Fibroblast of lung (primary cell): ENCODE measurements at regions not wholly inside any gene's neighbourhood (a gene's known extent, or its start where the extent isn't known, plus 50 kb on each side); places are given as distances from the start of the nearest gene placed in this dataset.
"Not testable (repeated sequence)": the region's sequence is repeated elsewhere in the genome, so short reads cannot be mapped to it uniquely, and the experiment has no call there.

Source experiments
- DNase-seq, 2 donors: peaks; one replicate each; pipeline versions ENCODE4 v3.0.0 to v3.0.0-alpha.2; 2010; ENCODE audit warnings: low read depth in 2 of 2
- H2AFZ ChIP-seq: 2 replicates; pipeline ENCODE4 v1.5.1; 2012; ENCODE audit warnings: low read length, control low read depth, inconsistent platforms
- H3K27ac ChIP-seq: 2 replicates; pipeline ENCODE4 v1.5.1; 2011; ENCODE audit warnings: low read length, control low read depth; ENCODE audit not compliant: insufficient read depth
- H3K27me3 ChIP-seq: 2 replicates; pipeline ENCODE4 v1.5.1; 2011; ENCODE audit warnings: mild to moderate bottlenecking, low read length; ENCODE audit not compliant: control insufficient read depth, insufficient read depth
- H3K36me3 ChIP-seq: 2 replicates; pipeline ENCODE4 v1.5.1; 2011; ENCODE audit warnings: low read length; ENCODE audit not compliant: control insufficient read depth, insufficient read depth
- H3K4me1 ChIP-seq: 2 replicates; pipeline ENCODE4 v1.5.1; 2011; ENCODE audit warnings: low read length; ENCODE audit not compliant: control insufficient read depth, insufficient read depth; ENCODE audit errors: extremely low read depth
- H3K4me2 ChIP-seq: 2 replicates; pipeline ENCODE4 v1.5.1; 2011; ENCODE audit warnings: low read length, control low read depth; ENCODE audit not compliant: insufficient read depth; ENCODE audit errors: extremely low read depth
- H3K4me3 ChIP-seq, 4 experiments: fragments of 200-600 bp in 1 of 4; sonication (generic) in 1 of 4; replicated peaks in 1 of 4; 2 replicates each; pipeline ENCODE4 v1.5.1; 2011 to 2016; ENCODE audit warnings: low read length in 4 of 4, low read depth in 3 of 4, mild to moderate bottlenecking in 3 of 4, control low read depth in 2 of 4, inconsistent platforms in 1 of 4, mixed read lengths in 1 of 4; ENCODE audit not compliant: insufficient read depth in 1 of 4; ENCODE audit errors: control extremely low read depth in 1 of 4
- H3K79me2 ChIP-seq: 2 replicates; pipeline ENCODE4 v1.5.1; 2012; ENCODE audit warnings: mild to moderate bottlenecking, low read length, inconsistent platforms; ENCODE audit not compliant: control insufficient read depth, insufficient read depth
- H3K9ac ChIP-seq: 2 replicates; pipeline ENCODE4 v1.5.1; 2011; ENCODE audit warnings: mild to moderate bottlenecking, low read length, control low read depth; ENCODE audit not compliant: insufficient read depth
- H3K9me3 ChIP-seq: 2 replicates; pipeline ENCODE4 v1.5.1; 2012; ENCODE audit warnings: low read depth, low read length; ENCODE audit not compliant: control insufficient read depth, insufficient read depth
- H4K20me1 ChIP-seq: 2 replicates; pipeline ENCODE4 v1.5.1; 2011; ENCODE audit warnings: low read length; ENCODE audit not compliant: control insufficient read depth, insufficient read depth; ENCODE audit errors: extremely low read depth
- EZH2 ChIP-seq: IDR thresholded peaks from 2 replicates; pipeline ENCODE4 v1.5.1; 2012; ENCODE audit warnings: low read length, control low read depth, mild to moderate bottlenecking; ENCODE audit errors: missing control alignments
- TF ChIP-seq, protein P1 (sequence below), 2 donors: IDR thresholded peaks in 1 of 2; conservative IDR thresholded peaks in 1 of 2; 1 replicate in 1 of 2; 2 replicates in 1 of 2; pipeline ENCODE4 v1.5.1; 2011 to 2012; ENCODE audit warnings: low read length in 2 of 2, control low read depth in 1 of 2, inconsistent platforms in 1 of 2, low read depth in 1 of 2, mild to moderate bottlenecking in 1 of 2

DNA sequence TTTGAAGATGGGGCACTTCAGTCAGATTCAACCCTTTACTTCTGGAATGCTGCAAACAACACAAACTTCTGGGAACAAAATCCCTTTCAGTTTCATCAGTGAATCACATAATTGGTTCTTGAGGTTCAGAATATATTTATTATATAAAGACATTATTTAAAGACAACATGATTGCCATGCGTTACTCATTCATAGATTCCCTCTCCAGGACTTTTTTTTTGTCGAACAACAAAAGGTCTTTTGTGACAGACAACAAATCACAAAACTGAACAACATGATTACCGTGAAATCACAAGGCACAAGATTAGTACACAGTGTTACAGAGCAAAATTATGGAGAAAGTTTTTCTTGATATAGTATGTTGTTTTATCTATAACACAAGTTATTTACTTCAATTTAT, 1815.0 kb downstream of the NCAM2 start:
- Histone ChIP-seq H3K9me3 (no peaks in the 10 kb centered on the region), H3K27me3 (no peaks in the 10 kb centered on the region), H3K4me2 (no peak overlapping the region), H3K9ac (no peak overlapping the region), H2AFZ (no peak overlapping the region), H3K27ac (no peak overlapping the region), H3K4me1 (no peaks in the 10 kb centered on the region), H3K4me3 (no peak overlapping the region), H3K36me3 (no peaks in the 10 kb centered on the region), H4K20me1 (no peaks in the 10 kb centered on the region), H3K79me2 (no peaks in the 10 kb centered on the region)
- no peak for DNase-seq
- TF ChIP-seq, protein P1, sequence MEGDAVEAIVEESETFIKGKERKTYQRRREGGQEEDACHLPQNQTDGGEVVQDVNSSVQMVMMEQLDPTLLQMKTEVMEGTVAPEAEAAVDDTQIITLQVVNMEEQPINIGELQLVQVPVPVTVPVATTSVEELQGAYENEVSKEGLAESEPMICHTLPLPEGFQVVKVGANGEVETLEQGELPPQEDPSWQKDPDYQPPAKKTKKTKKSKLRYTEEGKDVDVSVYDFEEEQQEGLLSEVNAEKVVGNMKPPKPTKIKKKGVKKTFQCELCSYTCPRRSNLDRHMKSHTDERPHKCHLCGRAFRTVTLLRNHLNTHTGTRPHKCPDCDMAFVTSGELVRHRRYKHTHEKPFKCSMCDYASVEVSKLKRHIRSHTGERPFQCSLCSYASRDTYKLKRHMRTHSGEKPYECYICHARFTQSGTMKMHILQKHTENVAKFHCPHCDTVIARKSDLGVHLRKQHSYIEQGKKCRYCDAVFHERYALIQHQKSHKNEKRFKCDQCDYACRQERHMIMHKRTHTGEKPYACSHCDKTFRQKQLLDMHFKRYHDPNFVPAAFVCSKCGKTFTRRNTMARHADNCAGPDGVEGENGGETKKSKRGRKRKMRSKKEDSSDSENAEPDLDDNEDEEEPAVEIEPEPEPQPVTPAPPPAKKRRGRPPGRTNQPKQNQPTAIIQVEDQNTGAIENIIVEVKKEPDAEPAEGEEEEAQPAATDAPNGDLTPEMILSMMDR (conservative IDR thresholded peaks at IDR 0.05 in 1 of 2, IDR thresholded peaks at IDR 0.05 in 1 of 2; ENCODE audit: low read depth in 1 of 2, low read length in 2 of 2), result no peak
- no peak for TF ChIP-seq EZH2

DNA sequence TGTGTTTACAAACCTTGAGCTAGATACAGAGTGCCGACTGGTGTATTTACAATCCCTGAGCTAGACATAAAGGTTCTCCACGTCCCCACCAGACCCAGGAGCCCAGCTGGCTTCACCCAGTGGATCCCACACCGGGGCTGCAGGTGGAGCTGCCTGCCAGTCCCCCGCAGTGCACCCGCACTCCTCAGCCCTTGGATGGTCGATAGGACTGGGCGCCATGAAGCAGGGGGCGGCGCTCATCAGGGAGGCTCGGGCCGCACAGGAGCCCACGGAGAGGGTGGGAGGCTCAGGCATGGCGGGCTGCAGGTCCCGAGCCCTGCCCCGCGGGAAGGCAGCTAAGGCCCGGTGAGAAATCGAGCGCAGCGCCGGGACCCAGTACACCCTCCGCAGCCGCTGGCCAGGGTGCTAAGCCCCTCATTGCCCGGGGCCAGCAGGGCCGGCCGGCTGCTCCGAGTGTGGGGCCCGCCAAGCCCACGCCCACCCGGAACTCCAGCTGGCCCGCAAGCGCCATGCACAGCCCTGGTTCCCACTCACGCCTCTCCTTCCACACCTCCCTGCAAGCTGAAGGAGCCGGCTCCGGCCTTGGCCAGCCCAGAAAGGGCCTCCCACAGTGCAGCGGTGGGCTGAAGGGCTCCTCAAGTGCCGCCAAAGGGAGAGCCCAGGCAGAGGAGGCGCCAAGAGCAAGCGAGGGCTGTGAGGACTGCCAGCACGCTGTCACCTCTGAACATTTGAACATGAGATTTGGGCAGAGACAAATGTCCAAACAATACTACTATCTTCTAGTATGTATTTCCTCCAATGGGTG, 1820.7 kb downstream of the NCAM2 start:
- H3K9me3 ChIP-seq, H3K79me2 ChIP-seq, H3K27ac ChIP-seq, H3K36me3 ChIP-seq, H2AFZ ChIP-seq, H3K4me1 ChIP-seq, H3K27me3 ChIP-seq, H3K9ac ChIP-seq, H3K4me2 ChIP-seq, H3K4me3 ChIP-seq, DNase-seq, H4K20me1 ChIP-seq: not testable (repeated sequence)

DNA sequence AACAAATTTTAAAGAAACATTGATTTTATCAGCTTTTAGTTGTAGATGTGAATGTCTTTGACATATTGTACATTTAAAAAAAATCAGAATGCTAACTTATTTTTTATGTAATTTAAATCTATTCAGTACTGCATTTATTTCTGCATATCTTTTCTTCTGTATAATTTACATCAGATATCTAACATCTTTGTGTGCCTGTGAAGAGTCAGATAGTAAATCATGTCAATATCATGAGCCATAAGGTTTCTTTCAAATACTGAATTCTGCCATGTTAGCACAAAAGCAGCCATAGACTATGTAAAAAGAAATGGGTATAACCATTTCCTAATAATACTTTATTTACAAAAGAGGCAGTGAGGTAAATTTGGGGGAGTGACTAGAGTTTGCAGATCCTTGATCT, 1829.2 kb downstream of the NCAM2 start:
- no peak overlapping the region for H2AFZ ChIP-seq
- no peaks in the 10 kb centered on the region for H4K20me1 ChIP-seq
- TF ChIP-seq, protein P1 (conservative IDR thresholded peaks at IDR 0.05 in 1 of 2, IDR thresholded peaks at IDR 0.05 in 1 of 2; ENCODE audit: low read depth in 1 of 2, low read length in 2 of 2), result no peak
- no peak for TF ChIP-seq EZH2
- no peaks in the 10 kb centered on the region for H3K79me2 ChIP-seq
- H3K4me1 ChIP-seq, result no peaks in the 10 kb centered on the region
- no peaks in the 10 kb centered on the region for H3K27me3 ChIP-seq
- no peak overlapping the region for H3K4me2 ChIP-seq
- H3K4me3 ChIP-seq, result no peak overlapping the region
- H3K36me3 ChIP-seq, result no peaks in the 10 kb centered on the region
- H3K9ac ChIP-seq, result no peak overlapping the region
- no peaks in the 10 kb centered on the region for H3K9me3 ChIP-seq
- DNase-seq, result no peak
- no peak overlapping the region for H3K27ac ChIP-seq
